Left cardiac atrium (tissue), 4 donors: ENCODE measurements at regions not wholly inside any gene's neighbourhood (a gene's known extent, or its start where the extent isn't known, plus 50 kb on each side); places are given as distances from the start of the nearest gene placed in this dataset.
A peak's percentile ranks its signal among the peaks of the same experiment; 100 is the strongest.

Experiments used
- ATAC-seq, 2 donors: fragments of 200-7000 bp; cut with Tn5 transposase; one replicate each; pipeline ENCODE4 v1.9.1; 2020; ENCODE audit warnings: mild to moderate bottlenecking in 2 of 2, moderate library complexity in 2 of 2
- DNase-seq: peaks from one replicate; pipeline ENCODE4 v3.0.0-alpha.2; 2020
- intact Hi-C, 2 donors: fragments of 100-400 bp; cut with DNase I; formaldehyde crosslinking; loops; one replicate each; pipeline versions ENCODE4 v1.14.1 to v1.15.1; 2022 to 2023
- donor health status: DM: no; HTN: yes; CAD: no.
- donor health status: DM: no; HTN: yes; CAD: no; lungs with severe emphysema.
- donor health status: DM: yes; HTN: yes; CAD: no.
- donor health status: Dilated cardiomyopathy.

DNA sequence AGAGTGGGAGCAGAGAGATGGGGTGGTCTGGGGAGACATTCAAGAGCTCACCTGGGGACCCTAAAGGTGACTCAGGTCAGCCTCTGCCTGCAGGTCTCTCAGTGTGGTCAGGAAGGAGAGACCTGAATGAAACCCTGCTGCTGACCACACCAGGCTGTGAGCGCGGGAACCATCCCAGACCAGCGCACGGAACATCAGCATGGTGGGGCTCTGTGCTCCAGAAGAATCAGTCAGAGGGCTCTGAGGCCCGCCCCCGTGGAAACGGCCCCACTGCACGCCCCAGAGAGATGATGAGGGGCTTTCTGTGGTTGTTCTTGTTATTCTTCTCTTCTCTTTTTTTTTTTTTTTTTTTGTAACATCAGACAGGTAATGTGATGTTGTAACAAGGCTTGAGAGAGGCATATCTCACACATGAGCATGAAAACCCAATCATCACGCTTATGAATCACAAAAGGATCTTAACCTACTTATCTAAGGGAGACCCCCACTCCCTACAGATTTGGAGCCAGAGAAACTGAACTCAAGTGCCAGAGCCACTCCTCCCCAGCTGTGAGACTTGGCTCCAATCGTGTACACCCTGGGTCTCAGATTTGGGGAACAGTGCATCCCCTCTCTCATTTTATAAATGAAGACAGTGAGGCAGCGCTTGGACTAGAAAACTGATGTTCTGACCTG, 302.2 kb downstream of the EIPR1 start:
- intact Hi-C loops: no loop called here
- no peak for DNase-seq
- no peak for ATAC-seq

- DNase-seq (no peak), ATAC-seq (no peak)
- intact Hi-C loops: no loop called here
Measured at GRCh38 chr2:3073704-3074103, 303.9 kb downstream of the EIPR1 start.

DNA sequence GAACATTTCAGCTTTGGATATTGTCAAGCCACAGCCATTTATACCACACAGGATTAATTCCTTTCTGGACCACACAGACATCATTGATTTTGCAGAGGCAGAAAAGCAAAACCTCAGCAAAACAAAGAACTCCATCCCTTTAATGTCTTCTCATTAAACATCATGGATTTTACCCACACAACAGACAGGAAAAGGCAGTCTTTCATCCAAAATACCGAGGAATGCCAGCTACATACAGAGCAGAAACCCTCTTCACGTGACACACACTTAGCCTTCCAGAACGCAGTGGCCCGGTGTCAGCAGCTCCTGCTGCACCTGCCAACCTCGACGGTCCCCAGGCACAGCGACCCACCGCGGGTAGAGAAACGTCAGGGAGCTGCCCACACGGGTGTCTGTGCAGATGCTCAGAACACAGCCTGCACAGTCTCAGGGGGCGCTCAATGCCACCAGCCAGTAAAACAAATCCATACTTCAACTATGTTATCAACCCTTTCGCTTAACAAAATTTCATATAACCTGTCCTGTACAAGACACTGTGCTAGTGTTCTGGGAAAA, 304.5 kb downstream of the EIPR1 start:
- intact Hi-C loops: no loop called here
- ATAC-seq (no peak), DNase-seq (no peak)

DNA sequence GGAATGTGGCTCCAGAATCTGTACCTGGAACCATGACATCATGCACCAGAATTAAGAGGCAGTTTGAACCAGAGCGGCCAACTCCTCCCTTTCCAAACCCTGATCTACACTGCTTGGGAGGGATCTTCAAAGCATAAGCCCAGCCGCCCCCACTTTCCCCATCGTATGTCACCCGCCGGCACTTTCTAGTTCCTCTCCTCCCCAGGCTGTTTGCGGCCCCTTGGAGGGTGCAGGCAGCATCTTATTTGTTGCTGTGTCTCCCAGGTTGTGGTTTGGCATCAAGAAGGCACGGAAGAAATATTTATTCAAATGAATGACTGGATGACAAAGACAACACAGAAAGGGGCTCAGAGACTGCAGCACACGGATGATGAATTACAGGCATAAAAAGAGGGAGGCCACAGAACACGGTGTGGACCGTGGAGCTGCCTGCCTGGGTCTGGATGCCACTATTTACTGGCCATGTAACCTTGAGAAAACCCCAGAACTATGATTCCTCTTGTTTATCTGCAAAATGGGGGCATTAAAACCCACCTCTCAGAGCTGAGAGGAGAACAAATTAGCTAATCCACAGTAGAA, 305.8 kb downstream of the EIPR1 start:
- DNase-seq (no peak), ATAC-seq (no peak)
- intact Hi-C loops: no loop called here

DNA sequence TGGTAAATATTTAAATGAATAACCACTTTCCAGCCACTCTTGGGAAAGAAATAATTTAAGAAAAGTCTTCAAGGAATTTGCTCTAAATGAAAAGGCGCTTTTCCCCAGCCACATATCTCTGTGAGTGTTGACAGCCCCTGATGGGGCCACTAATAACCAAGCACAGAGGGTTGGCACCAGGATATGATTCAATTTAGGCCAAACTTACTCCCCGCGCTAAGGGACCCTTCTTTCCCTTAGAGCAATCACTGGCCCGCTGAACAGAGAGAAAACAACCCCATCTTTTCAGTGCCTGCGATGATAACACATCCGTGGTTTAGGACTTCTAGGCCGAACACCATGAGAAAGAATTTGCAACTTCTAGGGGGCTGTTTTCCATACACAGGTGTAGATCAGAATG, 310.8 kb downstream of the EIPR1 start:
- ATAC-seq (no peak), DNase-seq (no peak)
- intact Hi-C loops: no loop called here

DNA sequence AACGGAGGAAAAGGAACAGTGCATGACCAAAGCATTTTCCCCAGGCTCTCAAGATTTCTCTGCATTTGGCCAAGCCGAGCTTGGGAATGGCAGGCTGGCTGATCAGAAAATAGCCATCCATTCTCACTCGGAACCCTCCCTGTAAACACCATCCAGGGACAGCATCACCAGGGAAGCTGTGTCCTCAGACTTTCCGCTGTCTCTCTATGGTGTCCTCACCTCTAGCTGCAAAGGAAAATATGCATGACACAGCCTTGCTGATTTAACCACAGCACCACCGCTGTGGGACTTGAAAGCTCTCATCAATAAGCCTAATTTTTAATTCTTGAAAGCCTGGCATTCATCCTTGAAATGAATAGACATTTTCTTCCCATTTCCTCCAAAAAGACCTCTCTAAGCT, 311.7 kb downstream of the EIPR1 start:
- intact Hi-C loops: no loop called here
- DNase-seq (no peak), ATAC-seq (no peak)

GRCh38 chr2:3062476-3063260, 314.9 kb downstream of the EIPR1 start:
- DNase-seq (no peak), ATAC-seq (no peak)
- intact Hi-C loops: no loop called here

DNA sequence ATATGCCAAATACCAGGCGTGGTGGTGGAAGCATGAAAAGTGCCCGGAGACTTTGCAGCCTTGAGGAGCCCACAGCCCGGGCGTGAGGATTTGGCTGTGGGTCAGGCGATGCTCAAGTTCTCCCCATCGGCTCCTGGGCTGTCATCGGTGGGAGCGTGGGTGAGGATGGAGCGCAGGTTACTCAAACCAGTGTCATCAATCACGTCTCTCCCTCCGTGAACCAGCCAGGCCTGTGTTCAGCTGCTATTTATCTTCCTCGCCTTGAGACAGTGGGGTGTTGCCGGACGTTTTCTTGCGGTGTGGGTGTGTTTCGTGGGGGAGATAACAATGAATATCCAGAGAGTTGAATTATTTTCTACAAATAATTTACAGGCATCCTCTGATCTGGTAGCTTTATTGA, 317.6 kb downstream of the EIPR1 start:
- intact Hi-C loops: no loop called here
- ATAC-seq (peak in 1 of 2 donors; percentile 47), DNase-seq (no peak)

DNA sequence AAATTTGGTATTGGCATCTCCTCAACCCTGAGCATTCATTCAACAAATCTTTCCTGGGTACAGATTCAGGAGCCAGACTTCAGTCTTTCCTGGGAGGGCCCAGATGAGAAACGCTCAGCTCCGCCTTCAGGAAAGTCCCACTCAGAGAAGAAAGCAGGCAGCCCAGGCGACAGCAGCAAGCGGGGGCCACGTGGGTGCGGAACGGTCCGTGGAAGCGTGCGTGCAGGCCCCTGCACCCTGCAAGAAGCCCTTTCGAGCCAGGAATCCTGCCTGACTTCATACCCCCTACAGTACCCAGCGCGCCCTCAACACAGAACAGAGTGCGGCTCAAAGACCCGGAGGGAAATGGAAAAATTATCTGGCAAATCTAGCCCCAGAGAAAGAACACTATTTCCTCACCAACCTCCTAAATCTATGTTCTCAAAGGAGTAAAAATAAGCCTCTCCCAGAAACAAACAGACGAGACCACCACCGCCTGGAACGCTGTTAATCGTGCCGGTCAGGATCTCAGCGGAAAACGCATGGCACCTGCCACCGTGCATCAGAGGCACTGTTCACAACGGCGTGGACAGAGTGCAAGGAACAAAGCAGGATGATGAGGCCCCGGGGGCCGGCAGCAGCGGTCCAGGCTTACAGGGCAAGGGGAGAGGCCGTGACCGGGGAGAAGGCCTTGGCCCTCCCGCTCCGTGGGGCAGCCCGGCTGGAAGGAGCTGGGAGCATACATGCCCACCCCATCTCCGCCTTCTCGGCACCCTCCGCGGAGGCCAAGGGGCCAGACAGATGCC, 318.3 kb downstream of the EIPR1 start:
- ATAC-seq: no peak
- no peak for DNase-seq
- intact Hi-C loops: no loop called here

- DNase-seq: no peak
- intact Hi-C loops: no loop called here
- ATAC-seq: no peak
Measured at GRCh38 chr2:3054066-3054465, 323.6 kb downstream of the EIPR1 start.

DNA sequence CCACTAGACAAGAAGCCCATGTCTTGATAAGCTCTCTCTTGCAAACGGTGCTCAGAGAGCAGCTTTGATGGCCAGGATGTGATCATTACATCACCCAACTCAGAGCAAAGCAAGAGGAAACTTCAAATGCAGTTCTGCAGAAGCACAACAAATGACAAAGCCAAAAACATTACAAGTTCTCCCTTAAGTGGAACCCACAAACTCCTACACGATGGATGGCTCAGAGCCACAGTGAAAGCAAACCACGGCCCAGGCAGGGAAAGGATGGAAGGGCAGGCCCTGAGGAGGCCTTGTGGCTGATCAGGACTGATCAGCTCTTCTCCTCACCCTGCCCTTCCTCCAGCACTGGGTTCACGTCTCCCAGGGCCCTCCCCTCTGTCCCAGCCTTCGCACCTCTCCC, 326.4 kb downstream of the EIPR1 start:
- no peak for DNase-seq
- peak in 1 of 2 donors; percentile 45 for ATAC-seq
- intact Hi-C loops: no loop called here

- no peak for ATAC-seq
- intact Hi-C loops: no loop called here
- DNase-seq: no peak
Measured at GRCh38 chr2:3046170-3046865, 331.3 kb downstream of the EIPR1 start.

DNA sequence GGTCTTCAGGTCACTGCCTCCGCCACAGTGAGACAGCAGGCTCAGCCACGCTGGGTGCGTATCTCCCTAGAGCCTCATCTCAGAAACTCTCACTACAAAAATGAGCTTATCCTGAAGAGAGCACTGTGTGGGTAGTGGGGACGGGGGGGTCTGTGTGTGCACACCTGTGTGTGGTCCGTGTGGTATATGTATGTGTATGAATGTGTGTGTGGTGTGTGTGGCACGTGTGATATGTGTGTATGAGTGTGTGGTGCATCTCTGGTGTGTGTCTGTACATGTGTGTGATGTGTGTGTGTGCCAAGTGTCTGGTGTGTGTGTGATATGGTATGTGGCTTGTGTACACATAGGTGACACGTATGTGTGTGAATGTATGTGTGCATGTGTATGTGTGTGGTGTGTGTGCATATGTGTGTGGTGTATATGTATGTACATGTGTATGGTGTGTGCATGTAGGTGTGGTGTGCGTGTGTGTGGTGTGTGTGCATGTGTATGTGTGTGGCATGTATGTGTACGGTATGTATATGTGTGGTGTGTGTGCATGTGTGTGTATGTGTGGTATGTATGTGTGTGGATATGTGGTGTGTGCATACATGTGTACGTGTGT, 332.2 kb downstream of the EIPR1 start:
- intact Hi-C loops: no loop called here
- DNase-seq (no peak), ATAC-seq (no peak)

DNA sequence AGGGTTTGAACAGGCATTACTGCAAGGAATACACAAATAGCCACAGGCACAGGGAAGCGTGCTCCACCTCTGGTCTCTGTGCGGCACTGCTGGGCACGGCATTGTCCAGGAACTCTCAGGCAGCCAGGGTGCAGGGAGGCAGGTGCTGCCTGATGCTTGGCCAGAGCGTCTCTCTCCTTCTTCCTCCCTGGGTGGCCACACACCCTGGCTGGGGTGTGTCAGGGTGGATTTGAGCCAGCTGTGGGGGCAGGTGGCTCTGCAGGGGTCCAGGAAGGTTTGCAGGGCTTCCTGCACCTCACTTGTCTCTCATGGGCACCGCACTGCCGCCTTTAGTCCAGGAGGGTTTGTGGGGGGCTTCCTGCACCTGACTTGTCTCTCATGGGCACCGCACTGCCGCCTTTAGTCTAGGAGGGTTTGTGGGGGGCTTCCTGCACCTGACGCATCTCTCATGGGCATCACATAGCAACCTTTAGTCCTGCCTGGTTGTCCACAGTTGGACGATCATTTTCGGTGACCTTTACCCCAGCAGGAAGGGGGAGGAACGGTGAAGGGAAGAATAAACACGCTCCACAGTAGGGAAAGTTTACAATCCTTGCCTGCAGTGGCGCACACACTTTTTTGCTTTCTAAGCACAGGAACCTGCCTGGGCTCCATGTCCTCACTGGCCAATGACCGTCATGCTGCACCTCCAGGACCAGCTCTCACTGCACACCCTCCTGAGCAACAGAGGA, 332.9 kb downstream of the EIPR1 start:
- intact Hi-C loops: no loop called here
- DNase-seq: no peak
- ATAC-seq: no peak

- DNase-seq (no peak), ATAC-seq (no peak)
- intact Hi-C loops: no loop called here
Measured at GRCh38 chr2:3043726-3044125, 333.9 kb downstream of the EIPR1 start.

DNA sequence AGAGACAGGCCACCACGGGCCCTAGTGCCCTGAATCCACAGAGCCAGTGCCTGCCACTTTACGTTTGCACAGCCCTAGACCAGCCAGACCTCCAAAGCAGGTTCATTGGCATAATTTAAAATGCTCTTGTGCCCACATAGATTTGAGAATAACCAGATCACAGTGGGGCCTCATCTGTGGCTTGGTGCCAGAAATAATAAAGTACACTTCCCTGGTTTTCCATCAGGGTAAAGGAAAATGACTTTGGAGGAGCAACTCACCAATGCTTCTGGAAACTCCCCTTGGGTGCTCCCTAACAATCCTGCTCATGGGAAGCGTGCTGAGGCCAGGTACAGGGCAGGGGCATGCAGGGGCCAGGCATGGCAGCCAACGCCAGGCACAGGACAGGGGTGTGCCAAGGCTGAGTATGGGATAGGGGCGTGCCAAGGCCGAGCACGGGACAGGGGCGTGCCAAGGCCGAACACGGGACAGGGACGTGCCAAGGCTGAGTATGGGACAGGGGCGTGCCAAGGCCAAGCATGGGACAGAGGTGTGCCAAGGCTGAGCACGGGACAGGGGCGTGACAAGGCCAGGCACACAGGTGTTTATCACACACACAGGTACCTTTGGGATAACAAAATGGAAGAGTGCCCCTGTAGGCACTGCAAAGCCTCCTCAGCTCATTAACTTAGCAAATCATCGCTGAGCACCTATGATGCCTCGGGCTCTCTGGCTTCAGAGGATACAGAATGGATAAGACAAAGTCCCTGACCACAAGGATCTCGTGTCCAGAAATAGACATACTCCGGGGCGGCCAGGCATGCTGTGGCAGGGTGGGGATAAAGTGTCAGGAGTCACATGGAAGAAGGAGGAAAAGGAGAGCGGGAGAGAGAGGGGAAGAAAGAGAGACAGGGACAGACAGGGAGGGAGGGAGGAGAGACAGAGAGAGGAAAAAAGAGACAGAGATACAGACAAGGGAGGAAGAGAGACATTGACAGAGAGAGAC, 334.7 kb downstream of the EIPR1 start:
- DNase-seq (no peak), ATAC-seq (peak in 1 of 2 donors; percentile 53)
- intact Hi-C loops: no loop called here
